B cell (primary cell): ENCODE measurements at regions not wholly inside any gene's neighbourhood (a gene's known extent, or its start where the extent isn't known, plus 50 kb on each side); places are given as distances from the start of the nearest gene placed in this dataset.

Experiments used
- CTCF ChIP-seq: fragments of 200-600 bp; IDR thresholded peaks from one replicate; pipeline ENCODE4 v1.8.0; 2022; ENCODE audit warnings: antibody characterized with exemption, mild to moderate bottlenecking
- EZH2 ChIP-seq: IDR thresholded peaks from 2 replicates; pipeline ENCODE4 v1.6.1; 2012; ENCODE audit warnings: borderline replicate concordance, low read depth, mild to moderate bottlenecking, moderate library complexity, low read length; ENCODE audit not compliant: insufficient read depth, poor library complexity, severe bottlenecking

GRCh38 chr9:80082213-80082612 is 510.4 kb downstream of the TLE4 start:
- TF ChIP-seq CTCF: no peak
- TF ChIP-seq EZH2: no peak
